Skeletal muscle tissue (tissue), 3 donors: ENCODE measurements at regions not wholly inside any gene's neighbourhood (a gene's known extent, or its start where the extent isn't known, plus 50 kb on each side); places are given as distances from the start of the nearest gene placed in this dataset.

Source experiments
- H3K27ac ChIP-seq: one replicate; pipeline ENCODE4 v1.7.0; 2013; ENCODE audit warnings: mild to moderate bottlenecking, low read depth, low read length, inconsistent platforms
- H3K27me3 ChIP-seq, 3 donors: one replicate each; pipeline ENCODE4 v1.7.0; 2013; ENCODE audit warnings: low read length in 3 of 3; ENCODE audit not compliant: control insufficient read depth in 3 of 3, insufficient read depth in 3 of 3
- H3K36me3 ChIP-seq, 3 donors: one replicate each; pipeline ENCODE4 v1.7.0; 2013; ENCODE audit warnings: low read length in 3 of 3; ENCODE audit not compliant: control insufficient read depth in 3 of 3, insufficient read depth in 3 of 3
- H3K4me1 ChIP-seq, 3 donors: one replicate each; pipeline ENCODE4 v1.7.0; 2013; ENCODE audit warnings: low read length in 3 of 3, mild to moderate bottlenecking in 3 of 3; ENCODE audit not compliant: control insufficient read depth in 3 of 3, insufficient read depth in 3 of 3
- H3K4me3 ChIP-seq, 3 donors: one replicate each; pipeline ENCODE4 v1.7.0; 2013; ENCODE audit warnings: low read length in 3 of 3
- H3K9ac ChIP-seq, 3 donors: one replicate each; pipeline ENCODE4 v1.7.0; 2013; ENCODE audit warnings: low read length in 3 of 3, mild to moderate bottlenecking in 3 of 3, moderate library complexity in 2 of 3, low read depth in 1 of 3
- H3K9me3 ChIP-seq, 3 donors: one replicate each; pipeline ENCODE4 v1.7.0; 2013; ENCODE audit warnings: low read length in 3 of 3; ENCODE audit not compliant: control insufficient read depth in 3 of 3
- donor health status: Osteomylitis.

GRCh38 chr2:235149240-235149659 lies 197.4 kb downstream of the SH3BP4 start:
- Histone ChIP-seq H3K36me3 (no peaks in the 10 kb centered on the region), H3K4me3 (no peak overlapping the region), H3K9me3 (no peaks in the 10 kb centered on the region), H3K4me1 (no peaks in the 10 kb centered on the region), H3K27me3 (peaks cover 2 to 16% (median 4%) of the 10 kb centered on the region in 3 donors), H3K27ac (no peak overlapping the region), H3K9ac (no peak overlapping the region)

DNA sequence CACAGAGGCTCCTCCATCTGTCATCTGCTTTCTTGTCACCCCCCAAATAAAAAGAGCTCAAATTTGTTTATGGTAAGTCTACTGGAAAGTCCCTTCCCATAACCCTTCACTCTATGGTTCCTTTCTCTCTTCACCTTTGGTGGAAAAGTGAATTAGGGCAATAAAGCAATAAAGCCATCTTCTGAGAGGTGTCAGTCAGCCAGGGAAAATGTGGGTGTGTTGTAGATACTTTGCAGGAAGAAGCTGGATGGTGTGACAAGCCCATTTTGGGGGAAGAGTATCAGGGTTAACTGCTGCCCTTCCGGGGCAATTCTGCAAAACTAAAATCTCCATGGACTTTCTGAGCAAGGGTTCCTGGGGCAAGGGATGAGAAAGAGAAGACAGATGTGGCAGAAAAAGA lies 197.9 kb downstream of the SH3BP4 start:
- Histone ChIP-seq H3K4me3 (no peak overlapping the region), H3K4me1 (no peaks in the 10 kb centered on the region), H3K27me3 (peaks cover 2 to 16% (median 4%) of the 10 kb centered on the region in 3 donors), H3K36me3 (no peaks in the 10 kb centered on the region), H3K9me3 (no peaks in the 10 kb centered on the region), H3K9ac (no peak overlapping the region), H3K27ac (no peak overlapping the region)

GRCh38 chr2:235151152-235151551 lies 199.3 kb downstream of the SH3BP4 start:
- H3K36me3 ChIP-seq, result no peaks in the 10 kb centered on the region
- no peak overlapping the region for H3K4me3 ChIP-seq
- no peak overlapping the region for H3K27ac ChIP-seq
- H3K27me3 ChIP-seq, result peaks cover 2 to 16% (median 2%) of the 10 kb centered on the region in 3 donors
- H3K9ac ChIP-seq, result no peak overlapping the region
- no peaks in the 10 kb centered on the region for H3K9me3 ChIP-seq
- H3K4me1 ChIP-seq, result no peaks in the 10 kb centered on the region

DNA sequence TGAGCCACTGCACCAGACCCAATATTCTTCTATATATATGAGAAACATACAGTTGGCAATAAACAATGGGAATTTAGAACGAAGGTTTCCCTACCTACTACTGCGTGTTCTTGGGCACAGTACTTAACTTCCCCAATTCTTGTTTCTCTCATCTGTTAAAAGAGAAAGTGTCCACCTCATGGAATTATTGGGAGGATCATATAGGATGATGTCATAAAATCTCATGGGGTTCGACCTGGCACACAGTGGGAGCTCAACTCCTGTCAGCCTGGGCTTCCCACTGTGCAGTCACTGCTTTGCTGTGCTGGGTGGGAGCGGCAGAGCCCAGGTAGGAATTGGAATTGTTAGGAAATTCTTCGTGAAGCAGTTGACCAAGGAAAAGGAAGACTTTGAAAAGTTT lies 203.3 kb downstream of the SH3BP4 start:
- no peaks in the 10 kb centered on the region for H3K36me3 ChIP-seq
- H3K4me1 ChIP-seq, result no peaks in the 10 kb centered on the region
- H3K9me3 ChIP-seq, result no peaks in the 10 kb centered on the region
- peaks cover 0 to 23% (median 14%) of the 10 kb centered on the region in 3 donors for H3K27me3 ChIP-seq
- no peak overlapping the region for H3K4me3 ChIP-seq
- no peak overlapping the region for H3K9ac ChIP-seq
- no peak overlapping the region for H3K27ac ChIP-seq

DNA sequence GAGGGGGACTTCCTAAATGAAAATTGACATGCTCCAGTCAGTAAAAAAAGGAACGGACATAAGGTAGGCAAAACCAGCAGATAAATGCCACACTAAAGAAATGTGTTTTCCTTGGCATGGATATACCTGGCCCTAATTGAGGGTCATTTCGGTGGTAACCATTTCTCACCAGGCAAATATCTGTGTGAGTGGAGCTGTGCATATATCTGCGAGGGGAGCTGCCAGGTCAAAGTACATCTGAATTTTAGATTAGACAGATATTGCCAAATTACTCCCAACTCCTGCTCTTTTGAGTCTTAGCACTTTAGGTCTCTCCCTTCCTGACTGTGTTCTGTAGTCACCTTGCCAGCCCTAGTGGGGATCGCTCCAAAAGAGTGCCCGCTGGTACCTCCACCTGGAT lies 204.2 kb downstream of the SH3BP4 start:
- no peak overlapping the region for H3K4me3 ChIP-seq
- no peaks in the 10 kb centered on the region for H3K9me3 ChIP-seq
- no peak overlapping the region for H3K9ac ChIP-seq
- peaks cover 0 to 21% (median 14%) of the 10 kb centered on the region in 3 donors for H3K27me3 ChIP-seq
- H3K27ac ChIP-seq, result no peak overlapping the region
- H3K4me1 ChIP-seq, result no peaks in the 10 kb centered on the region
- no peaks in the 10 kb centered on the region for H3K36me3 ChIP-seq

DNA sequence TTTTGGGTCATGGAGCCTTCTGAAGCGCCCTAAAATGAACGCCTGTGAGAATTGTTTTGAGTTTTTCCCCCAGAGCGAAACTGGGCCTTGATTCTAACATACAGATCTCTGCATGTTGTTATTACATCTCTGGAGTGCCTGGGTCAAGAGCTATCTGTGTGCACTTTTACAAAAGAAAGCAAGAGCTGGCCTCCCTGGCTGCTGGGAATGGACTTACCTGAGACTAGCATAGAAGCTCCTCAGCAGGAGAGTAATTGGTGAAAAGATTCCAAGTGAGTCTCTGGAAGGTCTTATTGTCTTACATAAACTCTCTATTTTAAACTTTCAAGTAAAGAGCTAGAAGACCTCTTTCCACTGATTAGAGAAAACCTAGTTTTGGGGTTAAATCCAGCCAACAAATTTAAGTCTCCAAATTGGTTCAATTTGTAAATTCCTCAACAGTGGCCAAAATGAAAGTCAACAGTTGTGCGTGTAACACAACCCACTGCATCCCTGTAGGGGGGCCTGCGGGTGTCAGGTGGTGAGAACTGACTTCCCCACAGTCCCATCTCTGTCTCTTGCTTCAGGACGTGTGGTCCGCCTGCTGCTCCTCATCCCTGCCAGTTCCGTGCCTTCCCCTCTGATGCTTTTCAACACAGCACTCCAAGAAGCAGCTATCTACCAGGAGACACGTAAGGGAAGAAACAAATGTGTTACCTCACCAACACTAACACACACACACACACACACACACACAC lies 206.1 kb downstream of the SH3BP4 start:
- no peaks in the 10 kb centered on the region for H3K36me3 ChIP-seq
- H3K27ac ChIP-seq, result no peak overlapping the region
- no peak overlapping the region for H3K4me3 ChIP-seq
- no peaks in the 10 kb centered on the region for H3K9me3 ChIP-seq
- H3K4me1 ChIP-seq, result no peaks in the 10 kb centered on the region
- no peak overlapping the region for H3K9ac ChIP-seq
- peaks cover 5 to 21% (median 14%) of the 10 kb centered on the region in 3 donors for H3K27me3 ChIP-seq

DNA sequence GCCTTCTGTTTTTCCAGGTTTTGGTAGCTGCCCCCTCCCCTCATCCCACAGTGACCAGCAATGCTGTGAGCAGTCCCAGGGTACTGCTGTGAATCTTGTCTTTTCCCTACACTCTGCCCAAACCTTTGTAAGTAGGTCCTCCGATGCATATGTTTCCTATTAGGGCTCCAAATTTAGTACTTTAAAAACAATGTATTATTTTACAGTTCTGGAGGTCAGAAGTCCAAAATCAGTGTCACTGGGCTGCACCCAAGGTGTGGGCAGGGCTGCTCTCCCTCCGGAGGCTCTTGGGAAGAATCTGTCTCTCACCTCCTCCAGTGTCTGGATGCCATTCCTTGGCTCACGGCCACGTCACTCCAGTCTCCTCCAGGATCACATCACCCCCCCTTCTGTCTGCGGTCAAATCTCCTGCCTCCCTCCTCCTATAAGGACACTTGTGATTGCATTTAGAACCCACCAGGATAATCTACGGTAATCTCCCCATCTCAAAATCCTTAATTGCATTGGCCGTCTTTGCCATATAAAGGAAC lies 208.5 kb downstream of the SH3BP4 start:
- peaks cover 5 to 18% (median 12%) of the 10 kb centered on the region in 3 donors for H3K27me3 ChIP-seq

GRCh38 chr2:235161565-235161964 lies 209.7 kb downstream of the SH3BP4 start:
- no peak overlapping the region for H3K9ac ChIP-seq
- no peak overlapping the region for H3K27ac ChIP-seq
- no peaks in the 10 kb centered on the region for H3K36me3 ChIP-seq
- H3K4me1 ChIP-seq, result no peaks in the 10 kb centered on the region
- no peaks in the 10 kb centered on the region for H3K9me3 ChIP-seq
- peaks cover 5 to 14% (median 10%) of the 10 kb centered on the region in 3 donors for H3K27me3 ChIP-seq
- no peak overlapping the region for H3K4me3 ChIP-seq

More for the DNA sequence above, 208.5 kb downstream of the SH3BP4 start:
- no peaks in the 10 kb centered on the region for H3K36me3 ChIP-seq
- no peak overlapping the region for H3K27ac ChIP-seq
- H3K4me1 ChIP-seq, result no peaks in the 10 kb centered on the region
- no peaks in the 10 kb centered on the region for H3K9me3 ChIP-seq
- no peak overlapping the region for H3K9ac ChIP-seq
- no peak overlapping the region for H3K4me3 ChIP-seq

DNA sequence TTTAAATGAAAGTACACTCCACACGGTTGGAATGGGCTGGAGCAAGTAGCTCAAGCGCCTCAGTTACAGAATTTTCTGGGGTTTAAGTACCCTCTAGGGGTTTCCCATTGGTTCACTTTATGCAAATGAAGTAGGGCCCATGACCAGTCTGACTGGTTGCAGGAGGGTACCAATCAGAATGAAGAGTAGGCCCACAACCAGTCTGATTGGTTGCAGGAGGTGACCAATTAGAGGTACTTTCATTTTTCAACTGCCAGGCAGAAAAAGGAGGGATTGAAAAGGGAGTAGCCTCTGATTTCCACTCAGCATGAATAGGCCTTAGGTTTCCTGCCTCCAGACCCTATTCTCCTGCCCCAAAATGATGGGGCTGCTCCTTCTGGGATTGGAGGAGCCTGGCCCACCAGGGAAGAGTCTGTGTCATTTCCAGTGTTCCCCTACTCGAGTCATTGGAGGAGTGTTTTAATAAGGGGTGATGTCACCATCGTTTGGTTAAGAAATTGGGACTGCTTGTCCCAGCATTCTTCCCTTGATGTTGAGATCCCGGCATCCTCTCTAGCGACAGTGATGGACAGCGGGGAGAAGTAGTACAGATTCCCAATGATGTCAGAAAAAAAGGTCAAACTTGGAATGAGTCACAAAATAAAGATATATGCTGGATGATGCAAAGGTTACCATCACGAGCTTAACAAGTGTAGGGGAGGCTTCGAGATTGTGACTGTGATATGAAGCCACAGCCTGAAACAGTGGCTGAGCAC lies 210.4 kb downstream of the SH3BP4 start:
- Histone ChIP-seq H3K9ac (no peak overlapping the region), H3K27ac (no peak overlapping the region), H3K27me3 (peaks cover 5 to 7% (median 7%) of the 10 kb centered on the region in 3 donors), H3K4me3 (no peak overlapping the region), H3K9me3 (no peaks in the 10 kb centered on the region), H3K4me1 (no peaks in the 10 kb centered on the region), H3K36me3 (no peaks in the 10 kb centered on the region)

- Histone ChIP-seq H3K27ac (no peak overlapping the region), H3K27me3 (peaks cover 5 to 7% (median 7%) of the 10 kb centered on the region in 3 donors), H3K4me3 (no peak overlapping the region), H3K9ac (no peak overlapping the region), H3K4me1 (no peaks in the 10 kb centered on the region), H3K9me3 (no peaks in the 10 kb centered on the region), H3K36me3 (no peaks in the 10 kb centered on the region)
These were observed 211.0 kb downstream of the SH3BP4 start for GRCh38 chr2:235162837-235163197.
